K562 (cell line): ENCODE measurements at regions not wholly inside any gene's neighbourhood (a gene's known extent, or its start where the extent isn't known, plus 50 kb on each side); places are given as distances from the start of the nearest gene placed in this dataset.

Experiments used
- GABPB1 ChIP-seq: sonication (generic); formaldehyde crosslinking; IDR thresholded peaks from 2 replicates; pipeline ENCODE4 v1.8.0; 2022; ENCODE audit warnings: mild to moderate bottlenecking, missing genetic modification reagents
- NFRKB ChIP-seq: fragments of 450-650 bp; IDR thresholded peaks from 2 replicates; pipeline ENCODE4 v1.6.1; 2016; ENCODE audit warnings: low read depth
- NRF1 ChIP-seq, 2 experiments: fragments of 450-650 bp; IDR thresholded peaks in 1 of 2; conservative IDR thresholded peaks in 1 of 2; 2 replicates each; pipeline ENCODE4 v1.6.1; 2014; ENCODE audit warnings: mild to moderate bottlenecking in 2 of 2
- POLR2A ChIP-seq: fragments of 450-650 bp; conservative IDR thresholded peaks from 2 replicates; pipeline ENCODE4 v1.6.1; 2016
- TF ChIP-seq, protein P1 (sequence below): sonication (generic); formaldehyde crosslinking; IDR thresholded peaks from 2 replicates; pipeline ENCODE4 v1.8.1; 2023; ENCODE audit warnings: mild to moderate bottlenecking, missing genetic modification reagents
- TF ChIP-seq, protein P2 (sequence below): sonication (generic); formaldehyde crosslinking; IDR thresholded peaks from 2 replicates; pipeline ENCODE4 v1.8.0; 2023; ENCODE audit warnings: mild to moderate bottlenecking, missing genetic modification reagents
- TF ChIP-seq, protein P3 (sequence below): fragments of 150-350 bp; IDR thresholded peaks from 2 replicates; pipeline ENCODE4 v1.6.1; 2014; ENCODE audit warnings: low read depth, mild to moderate bottlenecking, low read length, borderline replicate concordance

GRCh38 chr20:60892095-60892813 is 359.8 kb upstream of the CDH4 start:
- TF ChIP-seq, protein P1, sequence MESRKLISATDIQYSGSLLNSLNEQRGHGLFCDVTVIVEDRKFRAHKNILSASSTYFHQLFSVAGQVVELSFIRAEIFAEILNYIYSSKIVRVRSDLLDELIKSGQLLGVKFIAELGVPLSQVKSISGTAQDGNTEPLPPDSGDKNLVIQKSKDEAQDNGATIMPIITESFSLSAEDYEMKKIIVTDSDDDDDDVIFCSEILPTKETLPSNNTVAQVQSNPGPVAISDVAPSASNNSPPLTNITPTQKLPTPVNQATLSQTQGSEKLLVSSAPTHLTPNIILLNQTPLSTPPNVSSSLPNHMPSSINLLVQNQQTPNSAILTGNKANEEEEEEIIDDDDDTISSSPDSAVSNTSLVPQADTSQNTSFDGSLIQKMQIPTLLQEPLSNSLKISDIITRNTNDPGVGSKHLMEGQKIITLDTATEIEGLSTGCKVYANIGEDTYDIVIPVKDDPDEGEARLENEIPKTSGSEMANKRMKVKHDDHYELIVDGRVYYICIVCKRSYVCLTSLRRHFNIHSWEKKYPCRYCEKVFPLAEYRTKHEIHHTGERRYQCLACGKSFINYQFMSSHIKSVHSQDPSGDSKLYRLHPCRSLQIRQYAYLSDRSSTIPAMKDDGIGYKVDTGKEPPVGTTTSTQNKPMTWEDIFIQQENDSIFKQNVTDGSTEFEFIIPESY: no peak
- TF ChIP-seq, protein P2, sequence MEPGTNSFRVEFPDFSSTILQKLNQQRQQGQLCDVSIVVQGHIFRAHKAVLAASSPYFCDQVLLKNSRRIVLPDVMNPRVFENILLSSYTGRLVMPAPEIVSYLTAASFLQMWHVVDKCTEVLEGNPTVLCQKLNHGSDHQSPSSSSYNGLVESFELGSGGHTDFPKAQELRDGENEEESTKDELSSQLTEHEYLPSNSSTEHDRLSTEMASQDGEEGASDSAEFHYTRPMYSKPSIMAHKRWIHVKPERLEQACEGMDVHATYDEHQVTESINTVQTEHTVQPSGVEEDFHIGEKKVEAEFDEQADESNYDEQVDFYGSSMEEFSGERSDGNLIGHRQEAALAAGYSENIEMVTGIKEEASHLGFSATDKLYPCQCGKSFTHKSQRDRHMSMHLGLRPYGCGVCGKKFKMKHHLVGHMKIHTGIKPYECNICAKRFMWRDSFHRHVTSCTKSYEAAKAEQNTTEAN: no peak
- TF ChIP-seq, protein P3, sequence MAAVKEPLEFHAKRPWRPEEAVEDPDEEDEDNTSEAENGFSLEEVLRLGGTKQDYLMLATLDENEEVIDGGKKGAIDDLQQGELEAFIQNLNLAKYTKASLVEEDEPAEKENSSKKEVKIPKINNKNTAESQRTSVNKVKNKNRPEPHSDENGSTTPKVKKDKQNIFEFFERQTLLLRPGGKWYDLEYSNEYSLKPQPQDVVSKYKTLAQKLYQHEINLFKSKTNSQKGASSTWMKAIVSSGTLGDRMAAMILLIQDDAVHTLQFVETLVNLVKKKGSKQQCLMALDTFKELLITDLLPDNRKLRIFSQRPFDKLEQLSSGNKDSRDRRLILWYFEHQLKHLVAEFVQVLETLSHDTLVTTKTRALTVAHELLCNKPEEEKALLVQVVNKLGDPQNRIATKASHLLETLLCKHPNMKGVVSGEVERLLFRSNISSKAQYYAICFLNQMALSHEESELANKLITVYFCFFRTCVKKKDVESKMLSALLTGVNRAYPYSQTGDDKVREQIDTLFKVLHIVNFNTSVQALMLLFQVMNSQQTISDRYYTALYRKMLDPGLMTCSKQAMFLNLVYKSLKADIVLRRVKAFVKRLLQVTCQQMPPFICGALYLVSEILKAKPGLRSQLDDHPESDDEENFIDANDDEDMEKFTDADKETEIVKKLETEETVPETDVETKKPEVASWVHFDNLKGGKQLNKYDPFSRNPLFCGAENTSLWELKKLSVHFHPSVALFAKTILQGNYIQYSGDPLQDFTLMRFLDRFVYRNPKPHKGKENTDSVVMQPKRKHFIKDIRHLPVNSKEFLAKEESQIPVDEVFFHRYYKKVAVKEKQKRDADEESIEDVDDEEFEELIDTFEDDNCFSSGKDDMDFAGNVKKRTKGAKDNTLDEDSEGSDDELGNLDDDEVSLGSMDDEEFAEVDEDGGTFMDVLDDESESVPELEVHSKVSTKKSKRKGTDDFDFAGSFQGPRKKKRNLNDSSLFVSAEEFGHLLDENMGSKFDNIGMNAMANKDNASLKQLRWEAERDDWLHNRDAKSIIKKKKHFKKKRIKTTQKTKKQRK: no peak
- no peak for TF ChIP-seq NFRKB
- no peak for TF ChIP-seq NRF1 (conservative IDR thresholded peaks at IDR 0.05 in 1 of 2, IDR thresholded peaks at IDR 0.05 in 1 of 2)
- TF ChIP-seq POLR2A: no peak
- no peak for TF ChIP-seq GABPB1 (CRISPR knock-in tag)
